Duodenal mucosa (tissue), 2 donors: ENCODE measurements at regions not wholly inside any gene's neighbourhood (a gene's known extent, or its start where the extent isn't known, plus 50 kb on each side); places are given as distances from the start of the nearest gene placed in this dataset.
"Not testable (repeated sequence)": the region's sequence is repeated elsewhere in the genome, so short reads cannot be mapped to it uniquely, and the experiment has no call there.

Experiments used
- H3K27ac ChIP-seq: one replicate; pipeline ENCODE4 v1.7.0; 2013; ENCODE audit warnings: low read depth, low read length
- H3K27me3 ChIP-seq, 2 donors: one replicate each; pipeline ENCODE4 v1.7.0; 2013; ENCODE audit warnings: low read length in 2 of 2, control low read depth in 1 of 2; ENCODE audit not compliant: insufficient read depth in 2 of 2, control insufficient read depth in 1 of 2
- H3K36me3 ChIP-seq, 2 donors: one replicate each; pipeline ENCODE4 v1.7.0; 2013; ENCODE audit warnings: low read length in 2 of 2, control low read depth in 1 of 2; ENCODE audit not compliant: insufficient read depth in 2 of 2, control insufficient read depth in 1 of 2
- H3K4me1 ChIP-seq, 2 donors: one replicate each; pipeline ENCODE4 v1.7.0; 2013; ENCODE audit warnings: low read length in 2 of 2, control low read depth in 1 of 2; ENCODE audit not compliant: insufficient read depth in 2 of 2, control insufficient read depth in 1 of 2
- H3K4me3 ChIP-seq, 2 donors: one replicate each; pipeline ENCODE4 v1.7.0; 2013; ENCODE audit warnings: low read length in 2 of 2, low read depth in 1 of 2
- H3K9ac ChIP-seq, 2 donors: one replicate each; pipeline ENCODE4 v1.7.0; 2013; ENCODE audit warnings: low read length in 2 of 2, low read depth in 1 of 2
- H3K9me3 ChIP-seq, 2 donors: one replicate each; pipeline ENCODE4 v1.7.0; 2013; ENCODE audit warnings: low read length in 2 of 2, control low read depth in 1 of 2; ENCODE audit not compliant: control insufficient read depth in 1 of 2

DNA sequence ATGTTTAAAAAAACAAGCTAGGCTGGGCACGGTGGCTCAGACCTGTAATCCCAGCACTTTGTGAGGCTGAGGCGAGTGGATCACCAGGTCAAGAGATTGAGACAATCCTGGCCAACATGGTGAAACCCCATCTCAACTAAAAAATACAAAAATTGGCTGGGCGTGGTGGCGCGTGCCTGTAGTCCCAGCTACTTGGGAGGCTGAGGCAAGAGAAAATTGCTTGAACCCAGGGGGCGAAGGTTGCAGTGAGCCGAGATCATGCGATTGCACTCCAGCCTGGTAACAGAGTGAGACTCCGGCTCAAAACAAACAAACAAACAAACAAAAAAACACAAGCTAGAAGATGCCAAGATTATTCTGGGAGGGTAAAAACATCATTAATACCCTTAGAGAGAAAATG, 172.3 kb downstream of the AVL9 start:
- H3K9me3 ChIP-seq, H3K4me1 ChIP-seq, H3K27ac ChIP-seq, H3K36me3 ChIP-seq, H3K9ac ChIP-seq, H3K4me3 ChIP-seq, H3K27me3 ChIP-seq: not testable (repeated sequence)

DNA sequence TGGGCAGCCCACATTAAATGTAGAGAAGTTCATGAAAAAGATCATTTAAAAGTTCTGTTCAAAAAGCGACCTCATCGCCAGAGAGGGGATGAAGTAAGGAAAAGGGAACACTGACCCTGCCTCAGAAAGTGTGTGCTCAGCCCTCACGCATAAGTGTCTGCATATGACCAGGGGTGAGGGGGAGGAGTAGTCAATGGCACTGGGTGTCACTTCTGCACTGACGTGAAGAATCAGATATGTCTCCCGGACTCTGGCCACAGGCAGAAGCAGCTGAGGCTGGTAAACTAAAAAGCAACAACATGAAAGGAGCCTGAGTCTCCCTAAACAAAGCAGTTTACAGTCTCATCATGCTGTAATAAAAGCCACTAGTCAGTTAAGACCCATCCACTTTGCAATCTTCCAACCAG, 168.5 kb downstream of the AVL9 start:
- H3K4me1 ChIP-seq, H3K36me3 ChIP-seq, H3K27me3 ChIP-seq, H3K4me3 ChIP-seq, H3K9ac ChIP-seq, H3K27ac ChIP-seq, H3K9me3 ChIP-seq: not testable (repeated sequence)

DNA sequence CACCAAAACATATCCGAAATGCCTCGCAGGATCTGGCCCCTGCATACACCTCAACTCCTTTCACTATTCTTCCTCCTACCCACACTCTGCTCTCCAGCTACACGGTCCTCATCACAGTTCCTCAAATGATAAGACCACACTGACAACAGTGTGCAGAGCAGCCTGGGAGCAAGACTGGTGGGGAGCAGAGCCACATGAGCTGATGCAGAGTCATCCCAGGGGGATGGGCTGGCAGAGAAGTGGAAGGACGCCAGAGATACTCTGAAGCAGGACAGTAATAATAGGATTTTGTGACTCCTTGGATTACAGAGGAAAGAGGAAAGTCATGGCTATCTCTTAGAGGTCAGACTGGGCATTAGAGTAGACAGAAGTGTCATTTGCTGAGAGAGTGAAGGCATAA, 167.2 kb downstream of the AVL9 start:
- H3K9ac ChIP-seq, H3K36me3 ChIP-seq, H3K27me3 ChIP-seq, H3K9me3 ChIP-seq, H3K4me3 ChIP-seq, H3K27ac ChIP-seq, H3K4me1 ChIP-seq: not testable (repeated sequence)

DNA sequence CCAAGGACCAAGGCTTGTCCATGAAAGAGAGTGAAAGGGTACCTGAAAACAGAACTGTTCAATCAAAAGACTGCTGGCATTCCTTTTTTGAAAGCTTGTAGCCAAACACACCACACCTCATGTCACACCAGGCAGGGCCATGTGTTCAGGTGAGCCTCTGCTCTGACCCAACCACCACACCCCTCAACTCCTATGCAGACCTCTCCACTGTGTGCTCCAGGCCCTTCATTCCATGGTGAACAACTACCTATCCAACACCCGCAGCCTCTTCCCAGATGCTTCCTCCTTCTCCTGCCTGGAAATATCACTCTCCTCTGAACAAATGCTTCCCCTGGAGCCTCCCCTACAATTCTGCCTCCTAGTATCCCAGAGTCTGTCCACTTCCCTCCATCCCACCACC, 166.6 kb downstream of the AVL9 start:
- H3K9me3 ChIP-seq: no peaks in the 10 kb centered on the region
- H3K36me3 ChIP-seq: no peaks in the 10 kb centered on the region
- no peak overlapping the region for H3K9ac ChIP-seq
- no peaks in the 10 kb centered on the region for H3K4me1 ChIP-seq
- no peak overlapping the region for H3K27ac ChIP-seq
- no peaks in the 10 kb centered on the region for H3K27me3 ChIP-seq
- no peak overlapping the region for H3K4me3 ChIP-seq

DNA sequence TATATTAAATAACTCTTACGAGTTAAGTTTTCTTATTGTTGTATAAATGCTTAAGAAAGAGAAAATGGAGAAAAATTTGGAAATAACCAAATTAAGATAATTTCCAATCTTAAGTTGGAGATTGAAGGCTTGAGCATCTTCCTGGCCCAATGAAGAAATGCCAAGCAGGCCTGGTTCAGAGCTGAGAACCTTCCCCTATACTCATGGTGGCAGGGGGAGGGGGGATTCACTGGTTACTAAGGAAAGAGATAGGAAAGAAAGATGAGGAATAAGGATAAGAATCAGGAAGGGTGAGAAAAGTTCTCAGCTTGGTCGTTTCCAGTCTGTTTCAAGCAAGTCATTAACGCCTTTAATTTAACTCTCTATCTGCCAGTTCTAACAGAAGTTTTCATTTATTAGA, 166.2 kb downstream of the AVL9 start:
- Histone ChIP-seq H3K9me3 (no peaks in the 10 kb centered on the region), H3K9ac (no peak overlapping the region), H3K27ac (no peak overlapping the region), H3K36me3 (no peaks in the 10 kb centered on the region), H3K4me1 (no peaks in the 10 kb centered on the region), H3K4me3 (no peak overlapping the region), H3K27me3 (no peaks in the 10 kb centered on the region)

DNA sequence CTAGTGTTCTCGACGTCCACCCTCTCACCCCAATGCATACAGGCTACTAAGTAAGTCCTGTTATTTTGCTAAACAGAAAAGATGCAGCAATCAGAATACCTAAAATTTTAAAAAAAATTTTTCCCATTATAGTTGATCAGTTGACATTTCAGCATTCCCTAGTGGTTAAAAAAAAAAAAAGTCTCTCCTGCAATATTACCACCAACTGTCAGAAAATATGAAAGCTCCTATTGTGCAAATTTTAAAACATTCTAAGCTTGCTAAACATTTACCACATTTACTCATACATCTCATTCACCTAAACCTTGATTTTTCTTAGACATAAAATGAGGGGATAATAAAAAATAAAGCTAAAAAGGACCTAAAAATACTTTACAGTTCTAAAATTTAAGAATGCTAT, 165.6 kb downstream of the AVL9 start:
- Histone ChIP-seq H3K9me3 (no peaks in the 10 kb centered on the region), H3K36me3 (no peaks in the 10 kb centered on the region), H3K27ac (no peak overlapping the region), H3K9ac (no peak overlapping the region), H3K27me3 (no peaks in the 10 kb centered on the region), H3K4me3 (no peak overlapping the region), H3K4me1 (no peaks in the 10 kb centered on the region)

DNA sequence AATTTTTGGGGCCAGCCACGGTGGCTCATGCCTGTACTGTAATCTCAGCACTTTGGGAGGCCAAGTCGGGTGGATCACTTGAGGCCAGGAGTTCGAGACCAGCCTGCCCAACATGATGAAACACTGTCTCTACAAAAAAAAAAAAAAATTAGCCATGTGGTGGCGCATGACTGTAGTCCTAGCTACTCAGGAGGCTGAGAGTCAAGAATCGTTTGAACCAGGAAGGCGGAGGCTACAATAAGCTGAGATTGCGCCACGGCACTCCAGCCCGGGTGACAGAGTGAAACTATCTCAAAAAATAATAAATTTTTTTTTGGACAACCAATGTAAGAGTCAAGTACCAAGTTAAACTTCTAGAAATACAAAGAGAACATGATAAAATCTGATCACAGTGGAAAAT, 164.6 kb downstream of the AVL9 start:
- no peaks in the 10 kb centered on the region for H3K4me1 ChIP-seq
- H3K9me3 ChIP-seq: no peaks in the 10 kb centered on the region
- no peak overlapping the region for H3K4me3 ChIP-seq
- H3K36me3 ChIP-seq: no peaks in the 10 kb centered on the region
- no peaks in the 10 kb centered on the region for H3K27me3 ChIP-seq
- no peak overlapping the region for H3K27ac ChIP-seq
- no peak overlapping the region for H3K9ac ChIP-seq

DNA sequence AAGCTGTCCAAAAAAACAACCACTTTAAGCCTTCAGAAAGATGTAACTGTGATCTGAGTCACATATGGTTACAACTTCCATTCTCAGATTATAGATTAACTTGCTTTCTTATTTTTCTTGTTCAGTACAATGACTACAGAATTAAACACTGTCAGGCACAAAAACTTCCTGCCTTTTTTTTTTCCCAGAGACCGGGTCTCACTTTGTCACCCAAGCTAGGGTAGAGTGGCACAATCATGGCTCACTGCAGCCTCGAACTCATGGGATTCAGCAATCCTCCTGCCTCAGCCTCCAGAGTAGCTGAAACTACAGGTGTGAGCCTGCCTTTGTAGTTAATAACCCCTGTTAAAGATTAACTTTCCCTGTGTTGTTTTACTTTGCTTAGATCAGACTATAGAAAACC, 163.2 kb downstream of the AVL9 start:
- no peak overlapping the region for H3K4me3 ChIP-seq
- no peak overlapping the region for H3K9ac ChIP-seq
- H3K9me3 ChIP-seq: no peaks in the 10 kb centered on the region
- no peak overlapping the region for H3K27ac ChIP-seq
- H3K4me1 ChIP-seq: no peaks in the 10 kb centered on the region
- no peaks in the 10 kb centered on the region for H3K36me3 ChIP-seq
- no peaks in the 10 kb centered on the region for H3K27me3 ChIP-seq

DNA sequence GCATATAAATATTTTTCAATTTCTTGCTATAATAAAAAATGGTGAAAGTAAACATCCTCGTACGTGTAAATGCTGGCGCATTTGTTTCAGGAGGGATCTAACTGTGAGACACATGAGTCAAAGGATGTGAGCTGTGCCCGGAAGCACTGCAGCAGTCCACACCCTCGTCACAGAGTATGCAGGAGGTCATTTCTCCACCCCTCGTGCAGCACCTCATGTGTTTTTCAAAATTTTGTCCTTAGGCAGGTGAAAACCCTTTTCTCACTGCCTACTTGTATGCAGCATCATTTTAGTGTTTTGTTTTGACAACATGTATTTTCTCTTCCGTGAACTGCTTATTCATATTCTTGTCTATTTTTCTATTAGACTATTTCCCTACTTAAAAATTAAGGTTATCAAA, 162.7 kb downstream of the AVL9 start:
- Histone ChIP-seq H3K4me3 (no peak overlapping the region), H3K4me1 (no peaks in the 10 kb centered on the region), H3K36me3 (no peaks in the 10 kb centered on the region), H3K9me3 (no peaks in the 10 kb centered on the region), H3K27ac (no peak overlapping the region), H3K9ac (no peak overlapping the region), H3K27me3 (no peaks in the 10 kb centered on the region)

DNA sequence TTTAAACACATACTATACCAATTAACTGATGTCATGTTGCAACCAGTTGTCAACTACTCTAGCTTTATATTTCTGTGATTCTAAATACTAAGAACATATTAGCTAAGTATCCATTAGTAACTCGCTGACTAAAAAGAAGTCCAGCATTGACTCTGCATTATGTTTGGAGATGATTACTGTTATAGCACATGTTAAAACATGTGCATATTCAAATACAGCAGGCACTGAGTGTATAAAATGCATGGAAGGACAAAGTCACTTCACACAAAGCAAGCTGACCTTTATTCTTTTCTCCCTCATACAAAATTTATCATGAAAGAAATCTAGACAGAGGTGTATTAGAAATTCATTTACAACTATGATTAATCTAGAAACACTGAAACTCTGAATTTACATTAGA, 159.3 kb downstream of the AVL9 start:
- not testable (repeated sequence) for H3K9me3 ChIP-seq, H3K4me1 ChIP-seq, H3K4me3 ChIP-seq, H3K27me3 ChIP-seq, H3K36me3 ChIP-seq, H3K27ac ChIP-seq, H3K9ac ChIP-seq

DNA sequence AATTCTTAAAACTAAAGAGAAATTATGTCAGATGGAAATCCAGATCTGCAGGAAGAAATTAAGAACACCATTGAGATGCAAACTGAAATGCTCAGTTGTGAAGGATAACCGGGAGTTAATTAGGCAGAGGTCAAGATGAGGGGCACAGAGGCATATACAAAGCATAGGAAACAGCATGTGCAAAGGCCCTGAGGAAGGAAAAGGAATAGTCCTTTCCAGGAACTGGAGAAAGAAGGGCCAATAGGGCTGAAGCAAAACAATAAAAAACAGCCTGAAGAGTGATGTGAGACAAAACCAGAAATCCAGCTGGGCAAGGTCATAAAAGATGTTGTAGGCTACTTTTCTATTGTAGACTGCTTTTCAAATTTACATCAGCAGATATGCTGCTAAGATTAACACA, 155.1 kb downstream of the AVL9 start:
- H3K27me3 ChIP-seq, H3K27ac ChIP-seq, H3K36me3 ChIP-seq, H3K4me3 ChIP-seq, H3K9me3 ChIP-seq, H3K4me1 ChIP-seq, H3K9ac ChIP-seq: not testable (repeated sequence)
